GM23338 (cell line): ENCODE measurements at regions not wholly inside any gene's neighbourhood (a gene's known extent, or its start where the extent isn't known, plus 50 kb on each side); places are given as distances from the start of the nearest gene placed in this dataset.

Experiments
- ATAC-seq: fragments of 200-7000 bp; cut with Tn5 transposase; 3 replicates; pipeline ENCODE4 v1.9.1; 2020
- DNase-seq: peaks from one replicate; pipeline ENCODE4 v3.0.0-alpha.2; 2015; ENCODE audit warnings: low spot score
- H2AFZ ChIP-seq: fragments of 200-600 bp; sonication (generic); 2 replicates; pipeline ENCODE4 v1.8.0; 2016; ENCODE audit warnings: antibody characterized with exemption, mild to moderate bottlenecking, moderate library complexity
- H3F3A ChIP-seq: fragments of 200-600 bp; sonication (generic); replicated peaks from 2 replicates; pipeline ENCODE4 v1.8.0; 2017; ENCODE audit warnings: antibody characterized with exemption, mixed run types, low read depth
- H3K27ac ChIP-seq: fragments of 200-600 bp; sonication (generic); 2 replicates; pipeline ENCODE4 v1.6.1; 2016; ENCODE audit warnings: low read depth
- H3K27me3 ChIP-seq: fragments of 200-600 bp; sonication (generic); 2 replicates; pipeline ENCODE4 v1.8.0; 2016; ENCODE audit warnings: mild to moderate bottlenecking, mixed run types, moderate library complexity; ENCODE audit not compliant: insufficient read depth
- H3K36me3 ChIP-seq: fragments of 200-600 bp; sonication (generic); 2 replicates; pipeline ENCODE4 v1.8.0; 2016; ENCODE audit warnings: mild to moderate bottlenecking; ENCODE audit not compliant: insufficient read depth
- H3K4me1 ChIP-seq: fragments of 200-600 bp; sonication (generic); 2 replicates; pipeline ENCODE4 v1.8.0; 2016; ENCODE audit warnings: mild to moderate bottlenecking, moderate library complexity; ENCODE audit not compliant: insufficient read depth
- H3K4me2 ChIP-seq: fragments of 200-600 bp; sonication (generic); 2 replicates; pipeline ENCODE4 v1.7.1; 2017; ENCODE audit warnings: mixed run types
- H3K4me3 ChIP-seq: fragments of 200-600 bp; sonication (generic); 2 replicates; pipeline ENCODE4 v1.6.1; 2016; ENCODE audit warnings: mixed run types
- H3K79me2 ChIP-seq: fragments of 200-600 bp; sonication (generic); replicated peaks from 2 replicates; pipeline ENCODE4 v1.8.0; 2017; ENCODE audit warnings: mild to moderate bottlenecking; ENCODE audit not compliant: insufficient read depth
- H3K9me2 ChIP-seq: fragments of 200-600 bp; sonication (generic); 2 replicates; pipeline ENCODE4 v1.8.0; 2017; ENCODE audit not compliant: insufficient read depth
- H4K20me1 ChIP-seq: fragments of 200-600 bp; sonication (generic); replicated peaks from 2 replicates; pipeline ENCODE4 v1.8.0; 2017; ENCODE audit warnings: mild to moderate bottlenecking; ENCODE audit not compliant: insufficient read depth
- H3K27ac Mint-ChIP-seq: 2 replicates; pipeline ENCODE4 v1.8.0; 2020; ENCODE audit warnings: inconsistent platforms, mild to moderate bottlenecking, moderate library complexity, mixed read lengths
- H3K27me3 Mint-ChIP-seq: 3 replicates; pipeline ENCODE4 v1.8.0; 2022; ENCODE audit warnings: low read depth, mild to moderate bottlenecking, moderate library complexity, mixed read lengths, inconsistent platforms; ENCODE audit not compliant: insufficient read depth, poor library complexity
- H3K36me3 Mint-ChIP-seq: 3 replicates; pipeline ENCODE4 v1.8.0; 2021; ENCODE audit warnings: low read depth, mild to moderate bottlenecking, inconsistent platforms, moderate library complexity, mixed read lengths
- H3K4me1 Mint-ChIP-seq: 3 replicates; pipeline ENCODE4 v1.8.0; 2020; ENCODE audit warnings: mild to moderate bottlenecking, inconsistent platforms, mixed read lengths
- H3K4me3 Mint-ChIP-seq: 3 replicates; pipeline ENCODE4 v1.8.0; 2021; ENCODE audit warnings: moderate library complexity, mild to moderate bottlenecking, inconsistent platforms, mixed read lengths
- H3K9me3 Mint-ChIP-seq: 3 replicates; pipeline ENCODE4 v1.8.0; 2020; ENCODE audit warnings: moderate library complexity, mild to moderate bottlenecking, inconsistent platforms, mixed read lengths
- CREB1 ChIP-seq: fragments of 250-450 bp; sonication (Bioruptor Pico); IDR thresholded peaks from 2 replicates; pipeline ENCODE4 v1.5.0; 2020; ENCODE audit warnings: low read depth, mild to moderate bottlenecking, moderate library complexity
- EZH2 ChIP-seq: fragments of 200-600 bp; sonication (generic); IDR thresholded peaks from one replicate; pipeline ENCODE4 v1.8.0; 2017; ENCODE audit warnings: antibody characterized with exemption, mild to moderate bottlenecking, low read depth; ENCODE audit not compliant: unreplicated experiment
- EZH2phosphoT487 ChIP-seq: fragments of 200-600 bp; sonication (generic); IDR thresholded peaks from one replicate; pipeline ENCODE4 v1.8.1; 2018; ENCODE audit warnings: antibody characterized with exemption; ENCODE audit not compliant: unreplicated experiment
- POLR2AphosphoS5 ChIP-seq: IDR thresholded peaks from 2 replicates; pipeline ENCODE4 v1.6.1; 2016; ENCODE audit warnings: antibody characterized with exemption, low read depth
- ZNF114 ChIP-seq: fragments of 250-450 bp; sonication (Bioruptor Pico); IDR thresholded peaks from 2 replicates; pipeline ENCODE4 v1.5.0; 2020; ENCODE audit warnings: mild to moderate bottlenecking, moderate library complexity
- ZNF331 ChIP-seq: fragments of 250-450 bp; sonication (Bioruptor Pico); IDR thresholded peaks from 2 replicates; pipeline ENCODE4 v1.5.0; 2020; ENCODE audit warnings: low read depth, mild to moderate bottlenecking, moderate library complexity
- ZNF462 ChIP-seq: fragments of 250-450 bp; sonication (Bioruptor Pico); IDR thresholded peaks from 2 replicates; pipeline ENCODE4 v1.5.0; 2020; ENCODE audit warnings: mild to moderate bottlenecking, moderate library complexity
- TF ChIP-seq, protein P1 (sequence below): IDR thresholded peaks from 2 replicates; pipeline ENCODE4 v1.6.1; 2016; ENCODE audit warnings: antibody characterized with exemption
- TF ChIP-seq, protein P2 (sequence below): IDR thresholded peaks from one replicate; pipeline ENCODE4 v1.6.1; 2018; ENCODE audit warnings: antibody characterized with exemption; ENCODE audit not compliant: unreplicated experiment

DNA sequence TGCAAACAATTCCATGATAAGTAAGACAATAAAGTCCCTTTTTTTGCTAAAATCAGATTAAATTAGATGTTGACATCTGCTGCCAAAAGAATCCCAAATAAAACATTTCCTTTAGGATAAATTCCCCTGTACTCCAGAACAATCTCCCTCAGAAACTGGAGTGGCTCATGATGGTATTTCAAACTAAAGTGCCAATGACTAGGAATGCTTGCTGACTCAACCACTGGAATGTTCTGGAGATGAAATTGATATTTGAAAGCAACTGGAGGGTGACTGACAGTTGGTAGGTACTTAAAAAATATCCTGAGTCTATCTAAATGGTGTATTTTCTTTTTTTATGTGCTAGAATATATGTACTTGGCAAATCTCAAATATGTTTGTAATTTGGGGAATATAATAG lies 350.1 kb upstream of the TSHZ2 start:
- Histone ChIP-seq H3K4me1 (no peaks in the 10 kb centered on the region), H2AFZ (no peak overlapping the region), H3K9me2 (peaks cover 18% of the 10 kb centered on the region; the same call in 1 of the 2 replicates), H3K4me3 (no peak overlapping the region), H4K20me1 (no peaks in the 10 kb centered on the region), H3K36me3 (no peaks in the 10 kb centered on the region), H3F3A (no peaks in the 10 kb centered on the region), H3K27ac (no peak overlapping the region), H3K4me2 (no peak overlapping the region), H3K27me3 (no peaks in the 10 kb centered on the region), H3K79me2 (no peaks in the 10 kb centered on the region)
- no peak overlapping the region for H3K27ac Mint-ChIP-seq
- H3K27me3 Mint-ChIP-seq, result no peaks in the 10 kb centered on the region
- H3K36me3 Mint-ChIP-seq, result no peaks in the 10 kb centered on the region
- DNase-seq (no peak), ATAC-seq (no peak)
- H3K4me3 Mint-ChIP-seq, result no peak overlapping the region
- TF ChIP-seq, protein P1, sequence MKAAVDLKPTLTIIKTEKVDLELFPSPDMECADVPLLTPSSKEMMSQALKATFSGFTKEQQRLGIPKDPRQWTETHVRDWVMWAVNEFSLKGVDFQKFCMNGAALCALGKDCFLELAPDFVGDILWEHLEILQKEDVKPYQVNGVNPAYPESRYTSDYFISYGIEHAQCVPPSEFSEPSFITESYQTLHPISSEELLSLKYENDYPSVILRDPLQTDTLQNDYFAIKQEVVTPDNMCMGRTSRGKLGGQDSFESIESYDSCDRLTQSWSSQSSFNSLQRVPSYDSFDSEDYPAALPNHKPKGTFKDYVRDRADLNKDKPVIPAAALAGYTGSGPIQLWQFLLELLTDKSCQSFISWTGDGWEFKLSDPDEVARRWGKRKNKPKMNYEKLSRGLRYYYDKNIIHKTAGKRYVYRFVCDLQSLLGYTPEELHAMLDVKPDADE, result no peak
- TF ChIP-seq EZH2, result no peak
- no peak for TF ChIP-seq ZNF331 (CRISPR knock-in tag)
- TF ChIP-seq, protein P2, sequence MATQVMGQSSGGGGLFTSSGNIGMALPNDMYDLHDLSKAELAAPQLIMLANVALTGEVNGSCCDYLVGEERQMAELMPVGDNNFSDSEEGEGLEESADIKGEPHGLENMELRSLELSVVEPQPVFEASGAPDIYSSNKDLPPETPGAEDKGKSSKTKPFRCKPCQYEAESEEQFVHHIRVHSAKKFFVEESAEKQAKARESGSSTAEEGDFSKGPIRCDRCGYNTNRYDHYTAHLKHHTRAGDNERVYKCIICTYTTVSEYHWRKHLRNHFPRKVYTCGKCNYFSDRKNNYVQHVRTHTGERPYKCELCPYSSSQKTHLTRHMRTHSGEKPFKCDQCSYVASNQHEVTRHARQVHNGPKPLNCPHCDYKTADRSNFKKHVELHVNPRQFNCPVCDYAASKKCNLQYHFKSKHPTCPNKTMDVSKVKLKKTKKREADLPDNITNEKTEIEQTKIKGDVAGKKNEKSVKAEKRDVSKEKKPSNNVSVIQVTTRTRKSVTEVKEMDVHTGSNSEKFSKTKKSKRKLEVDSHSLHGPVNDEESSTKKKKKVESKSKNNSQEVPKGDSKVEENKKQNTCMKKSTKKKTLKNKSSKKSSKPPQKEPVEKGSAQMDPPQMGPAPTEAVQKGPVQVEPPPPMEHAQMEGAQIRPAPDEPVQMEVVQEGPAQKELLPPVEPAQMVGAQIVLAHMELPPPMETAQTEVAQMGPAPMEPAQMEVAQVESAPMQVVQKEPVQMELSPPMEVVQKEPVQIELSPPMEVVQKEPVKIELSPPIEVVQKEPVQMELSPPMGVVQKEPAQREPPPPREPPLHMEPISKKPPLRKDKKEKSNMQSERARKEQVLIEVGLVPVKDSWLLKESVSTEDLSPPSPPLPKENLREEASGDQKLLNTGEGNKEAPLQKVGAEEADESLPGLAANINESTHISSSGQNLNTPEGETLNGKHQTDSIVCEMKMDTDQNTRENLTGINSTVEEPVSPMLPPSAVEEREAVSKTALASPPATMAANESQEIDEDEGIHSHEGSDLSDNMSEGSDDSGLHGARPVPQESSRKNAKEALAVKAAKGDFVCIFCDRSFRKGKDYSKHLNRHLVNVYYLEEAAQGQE, result no peak
- TF ChIP-seq ZNF114 (CRISPR knock-in tag), result no peak
- no peak for TF ChIP-seq EZH2phosphoT487
- no peak for TF ChIP-seq POLR2AphosphoS5
- no peak for TF ChIP-seq CREB1 (CRISPR knock-in tag)
- TF ChIP-seq ZNF462, result no peak
- peaks cover 8% of the 10 kb centered on the region; the same call in 2 of the 3 replicates for H3K4me1 Mint-ChIP-seq
- H3K9me3 Mint-ChIP-seq, result no peaks in the 10 kb centered on the region
